H4 (cell line): ENCODE measurements at regions not wholly inside any gene's neighbourhood (a gene's known extent, or its start where the extent isn't known, plus 50 kb on each side); places are given as distances from the start of the nearest gene placed in this dataset.

Experiments used
- DNase-seq: peaks from one replicate; pipeline ENCODE4 v3.0.0-alpha.2; 2015; ENCODE audit warnings: low spot score

GRCh38 chr1:170271430-170272161 lies 125.8 kb downstream of the NTMT2 start:
- no peak for DNase-seq

DNA sequence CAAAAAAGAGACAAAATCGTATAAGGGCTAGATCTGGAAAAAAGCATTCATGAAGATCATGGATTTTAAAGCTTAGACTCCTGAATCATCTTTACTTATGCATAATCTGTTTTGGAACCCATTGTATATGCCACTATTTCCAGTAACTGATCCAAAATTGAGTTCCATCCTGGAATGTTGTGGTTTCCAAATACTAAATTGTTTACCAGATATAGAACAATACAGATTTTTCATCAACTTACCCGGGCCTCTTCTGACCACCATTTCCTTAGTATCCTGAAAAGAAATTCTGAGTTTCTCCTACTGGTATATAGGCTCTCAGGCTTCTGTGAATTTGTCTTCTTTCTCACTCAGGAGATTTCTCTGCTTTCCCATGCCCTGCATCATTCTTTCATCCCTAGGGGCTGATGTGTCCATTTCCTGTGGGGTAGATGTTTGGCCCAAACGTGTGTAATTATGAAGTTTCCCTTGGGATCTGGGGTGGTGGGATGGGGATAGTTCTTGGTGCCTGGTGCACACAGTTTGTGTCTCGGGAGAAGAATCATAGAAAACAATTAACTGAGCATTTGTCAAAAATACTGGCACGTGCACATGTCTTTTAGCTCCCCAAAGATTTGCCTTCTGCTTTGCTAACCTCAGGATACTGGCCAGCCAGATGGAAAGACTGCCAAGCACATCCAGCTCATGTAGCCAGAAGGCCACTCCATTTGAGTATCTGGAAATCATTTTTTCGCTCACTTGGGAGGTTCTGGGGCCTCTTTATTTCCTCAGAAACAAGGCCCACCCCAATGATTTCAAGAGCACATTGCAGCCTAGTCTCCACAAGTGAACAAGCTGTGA lies 127.8 kb downstream of the NTMT2 start:
- no peak for DNase-seq

- DNase-seq: no peak
Observed at GRCh38 chr1:170274131-170274501, 128.4 kb downstream of the NTMT2 start.

DNA sequence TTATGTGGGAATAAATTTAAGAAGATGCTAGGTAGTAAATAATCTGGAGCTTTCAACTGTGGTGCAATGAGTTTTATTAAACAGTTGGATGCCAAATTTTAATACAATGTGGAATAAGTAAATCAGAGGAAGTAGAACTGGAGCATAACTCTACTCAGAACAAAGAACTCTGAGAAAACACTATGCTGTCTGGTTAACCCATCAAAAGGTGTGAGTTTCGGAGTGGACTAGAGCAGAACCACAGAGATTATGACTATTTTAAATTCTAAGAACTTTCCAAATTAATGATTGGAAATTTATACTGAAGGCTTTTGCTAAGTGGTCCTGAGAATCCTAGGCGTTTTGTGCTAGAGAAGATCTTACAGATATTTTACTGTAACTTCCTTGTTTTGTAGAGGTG lies 132.2 kb downstream of the NTMT2 start:
- DNase-seq: no peak

DNA sequence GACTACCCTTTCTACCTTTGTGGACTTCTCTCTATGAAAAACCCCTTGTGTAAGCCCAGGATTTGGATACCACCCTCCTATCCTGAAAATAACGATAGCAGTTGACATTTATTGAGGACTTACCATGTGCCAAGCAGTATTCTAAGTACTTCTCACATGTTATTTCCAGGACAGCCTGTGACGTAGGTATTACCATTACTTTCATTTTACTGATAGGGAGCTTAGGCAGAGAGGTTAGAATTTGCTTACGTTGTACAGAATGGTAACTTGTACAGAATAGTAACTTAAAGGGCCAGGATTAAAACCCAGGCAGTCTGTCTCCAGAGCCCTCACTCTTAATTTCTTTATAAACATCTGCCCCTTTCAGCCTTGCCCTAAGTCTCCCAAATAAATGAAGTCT lies 138.3 kb downstream of the NTMT2 start:
- DNase-seq: no peak

- no peak for DNase-seq
Observed at GRCh38 chr1:170284512-170284911, 138.8 kb downstream of the NTMT2 start.

DNA sequence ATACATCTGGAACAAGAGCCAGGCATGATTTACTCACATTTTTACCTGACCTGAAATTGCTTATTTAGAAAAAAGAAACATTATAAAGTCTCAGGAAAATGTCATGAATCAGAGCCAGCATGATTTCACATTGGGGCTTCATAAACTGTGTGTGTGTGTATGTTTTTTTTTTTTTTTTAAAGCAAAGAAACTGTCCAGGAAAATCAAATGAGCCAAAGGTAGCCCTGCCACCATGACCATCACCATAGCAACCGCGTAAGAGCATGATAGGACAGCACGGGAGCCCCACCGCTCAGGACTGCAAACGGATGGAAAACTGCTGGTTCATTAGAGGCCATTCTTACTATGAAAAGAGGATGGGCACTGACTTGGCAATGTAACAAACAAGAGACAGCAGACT lies 139.2 kb downstream of the NTMT2 start:
- DNase-seq: no peak

GRCh38 chr1:170288155-170288554 lies 142.4 kb downstream of the NTMT2 start:
- no peak for DNase-seq

DNA sequence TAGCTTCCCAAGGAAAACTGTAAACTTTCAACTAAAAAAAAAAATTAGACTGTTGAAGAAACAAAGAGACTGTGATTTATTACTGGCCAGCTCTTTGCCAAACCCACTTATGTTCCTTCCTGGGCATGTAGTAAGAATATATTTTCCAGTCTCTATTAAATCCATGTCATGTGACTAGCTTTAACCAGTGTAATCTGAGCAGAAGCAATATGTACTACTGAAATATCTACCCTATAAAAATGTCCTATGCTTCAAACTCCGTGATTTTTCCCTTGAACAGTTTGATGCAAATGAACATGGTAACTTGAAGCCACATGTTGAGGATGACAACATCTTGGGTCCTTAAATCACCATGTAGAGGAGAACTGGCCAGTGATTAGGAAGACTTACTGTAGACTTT lies 144.5 kb downstream of the NTMT2 start:
- no peak for DNase-seq

- DNase-seq: no peak
Observed at GRCh38 chr1:170290991-170291390, 145.2 kb downstream of the NTMT2 start.

DNA sequence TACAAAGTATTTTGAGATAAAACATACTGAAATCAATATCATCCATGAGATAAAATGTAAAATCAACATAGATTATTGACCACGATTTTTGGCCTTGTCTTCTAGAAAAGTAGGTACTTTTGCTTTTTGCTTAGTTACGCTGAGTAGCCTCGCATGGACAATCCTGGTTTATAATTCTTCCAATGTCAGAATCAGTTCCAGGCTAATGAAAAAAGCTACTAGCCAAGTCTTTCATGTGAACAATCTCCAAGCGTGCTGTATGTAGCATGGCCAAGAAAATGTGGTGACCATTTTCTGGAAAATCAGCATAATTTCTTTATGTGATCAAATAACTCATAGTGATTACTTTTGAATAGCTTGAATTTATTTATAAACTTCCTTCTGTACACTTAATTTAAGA lies 145.8 kb downstream of the NTMT2 start:
- no peak for DNase-seq

DNA sequence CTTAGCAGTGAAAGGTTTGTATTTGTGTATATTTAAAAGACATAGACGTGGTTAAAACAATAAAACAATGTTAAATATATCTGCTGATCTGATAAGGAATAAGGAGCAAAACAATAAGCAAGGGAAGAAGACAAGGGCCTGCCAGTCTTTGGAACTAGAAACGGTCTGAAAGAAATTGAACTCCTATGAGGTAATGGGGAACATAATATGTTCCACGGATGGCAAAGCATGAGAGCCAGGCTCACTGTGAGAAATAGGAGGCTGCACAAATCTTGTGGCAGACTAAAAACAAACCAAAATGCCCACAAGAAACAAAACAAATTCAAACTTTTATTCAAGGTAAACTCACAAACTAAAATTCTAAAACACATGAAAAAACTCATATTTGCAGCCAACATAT lies 150.5 kb downstream of the NTMT2 start:
- DNase-seq: no peak

DNA sequence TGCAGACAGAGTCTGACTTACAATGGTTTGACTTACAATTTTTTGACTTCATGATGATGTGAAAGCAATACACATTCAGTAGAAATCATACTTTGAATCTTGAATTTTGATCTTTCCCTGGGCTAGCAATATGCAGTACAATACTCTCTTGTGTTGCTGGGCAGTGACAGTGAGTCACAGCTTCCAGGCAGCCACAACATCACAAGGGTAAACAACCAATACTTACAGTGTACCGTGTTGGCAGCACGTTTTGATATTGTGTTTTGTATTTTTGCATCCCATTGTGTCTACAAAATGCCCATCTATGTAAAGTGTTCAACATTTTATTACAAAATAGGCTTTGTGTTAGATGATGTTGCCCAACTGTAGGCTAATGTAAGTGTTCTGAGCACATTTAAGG lies 150.9 kb downstream of the NTMT2 start:
- DNase-seq: peak; percentile 14

DNA sequence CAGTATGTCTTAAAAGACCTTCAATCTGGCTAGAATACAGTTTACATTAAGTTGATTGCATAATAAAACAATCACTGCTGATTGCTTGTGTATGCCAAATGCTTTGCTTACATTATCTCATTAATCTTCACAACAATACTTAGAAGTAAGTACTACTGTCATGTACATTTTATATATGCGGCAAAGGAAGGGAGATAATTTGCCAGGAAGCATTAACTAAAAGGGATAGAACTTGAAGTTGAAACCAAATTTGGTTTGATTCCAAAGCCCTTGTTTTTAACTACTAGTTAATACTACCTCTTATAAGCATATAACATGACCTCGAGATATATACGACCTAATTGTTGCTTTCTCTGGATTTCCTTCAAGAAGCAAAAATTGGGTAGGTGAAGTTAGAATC lies 155.8 kb downstream of the NTMT2 start:
- DNase-seq: no peak

DNA sequence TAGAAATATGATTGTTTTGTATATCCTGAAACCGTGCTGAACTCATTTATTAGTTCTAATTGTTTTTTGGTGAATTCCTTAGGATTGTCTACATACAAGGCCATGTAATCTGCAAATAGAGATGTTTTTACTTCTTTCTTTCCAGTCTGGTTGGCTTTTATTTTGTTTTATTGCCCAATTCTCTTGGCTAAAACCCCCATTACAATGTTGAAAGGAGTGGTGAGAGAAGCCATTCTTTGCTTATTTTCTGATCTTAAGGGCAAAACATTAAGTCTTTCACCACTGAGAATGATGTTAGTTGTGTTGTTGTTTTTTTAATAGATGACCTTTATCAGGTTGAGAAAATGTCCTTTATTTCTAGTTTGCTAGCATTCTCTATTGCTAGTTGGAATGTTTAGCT lies 157.3 kb downstream of the NTMT2 start:
- DNase-seq: no peak

- no peak for DNase-seq
Observed at GRCh38 chr1:170305777-170306512, 160.2 kb downstream of the NTMT2 start.

DNA sequence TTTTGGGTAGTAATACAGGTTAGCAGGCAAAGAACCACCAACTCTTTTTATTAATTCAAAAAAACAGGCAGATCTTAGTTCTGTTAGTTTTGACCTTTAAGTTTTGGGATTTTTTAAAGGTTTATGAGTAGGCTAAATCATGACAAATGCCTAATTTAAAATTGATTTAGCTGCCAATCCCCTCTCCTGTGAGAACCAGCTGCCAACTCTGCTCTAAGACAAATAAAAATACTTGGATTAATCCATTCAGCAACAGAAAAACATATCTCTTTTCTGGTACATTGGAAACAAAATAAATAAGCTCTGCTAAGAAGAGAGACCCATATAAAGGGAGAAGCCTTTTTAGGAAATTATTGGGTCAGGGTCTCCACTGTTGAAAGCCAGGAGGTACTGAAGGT lies 160.8 kb downstream of the NTMT2 start:
- no peak for DNase-seq

GRCh38 chr1:170306948-170307347 lies 161.2 kb downstream of the NTMT2 start:
- no peak for DNase-seq

DNA sequence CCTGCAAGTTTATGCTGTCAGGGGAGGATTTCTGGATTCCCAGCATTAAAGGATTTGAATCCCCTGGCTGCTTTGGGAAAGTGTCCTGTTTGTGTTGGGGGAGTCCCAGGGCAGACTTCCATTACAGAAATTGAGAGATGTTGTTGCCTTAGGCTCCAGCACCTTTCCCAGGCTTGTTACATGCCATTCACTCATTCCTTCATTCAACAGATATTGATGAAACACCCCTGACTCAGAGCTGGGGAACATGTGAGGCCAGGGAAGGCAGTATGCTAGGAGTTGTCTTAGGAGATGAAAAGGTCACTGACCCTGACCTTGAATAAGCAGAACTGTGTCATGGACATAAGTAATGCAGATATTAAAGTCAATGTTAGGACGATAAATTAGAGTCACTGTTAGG lies 161.7 kb downstream of the NTMT2 start:
- DNase-seq: no peak

GRCh38 chr1:170309389-170310013 lies 163.7 kb downstream of the NTMT2 start:
- peak; percentile 16 for DNase-seq

DNA sequence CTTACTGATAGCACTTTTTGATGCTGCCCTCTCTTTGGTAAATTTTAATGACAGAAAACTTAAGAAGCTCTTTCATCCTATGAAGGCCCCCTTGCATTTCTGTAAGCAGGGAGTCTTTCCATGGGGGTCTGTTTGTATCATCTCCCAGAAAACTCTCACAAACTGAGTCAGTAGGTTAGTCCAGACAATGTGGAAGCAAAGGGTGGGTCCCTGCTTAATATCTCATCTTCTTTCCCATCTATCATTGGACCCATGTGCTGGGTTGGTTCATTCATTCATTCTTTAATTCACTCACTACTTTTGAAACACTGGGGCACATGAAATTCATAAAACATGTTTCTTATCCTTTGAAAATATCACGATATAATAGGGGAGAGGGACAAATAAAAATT lies 164.3 kb downstream of the NTMT2 start:
- no peak for DNase-seq

DNA sequence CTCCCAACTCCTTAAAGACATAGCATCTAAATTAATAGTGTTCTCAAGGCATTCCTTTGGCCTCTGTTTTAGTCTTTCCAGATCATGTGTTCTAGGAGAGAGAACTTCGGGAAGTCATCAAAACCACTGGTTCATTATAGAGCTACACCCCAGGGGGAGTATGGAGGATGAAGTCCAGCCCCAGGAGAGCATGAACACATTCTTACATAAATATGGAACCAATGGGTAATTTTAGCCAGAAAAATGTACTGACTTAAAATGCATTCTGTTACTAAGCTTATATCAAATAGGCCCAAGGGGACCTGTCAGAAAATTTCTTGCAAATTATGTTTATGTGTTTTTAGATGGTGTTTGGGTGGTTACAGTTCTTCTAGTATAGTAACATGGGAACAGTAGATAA lies 165.2 kb downstream of the NTMT2 start:
- no peak for DNase-seq
